Fibroblast of peridontal ligament (primary cell): ENCODE measurements at regions not wholly inside any gene's neighbourhood (a gene's known extent, or its start where the extent isn't known, plus 50 kb on each side); places are given as distances from the start of the nearest gene placed in this dataset.

Experiments used
- DNase-seq: peaks from one replicate; pipeline ENCODE4 v3.0.0-alpha.2; 2010; ENCODE audit errors: extremely low read depth

DNA sequence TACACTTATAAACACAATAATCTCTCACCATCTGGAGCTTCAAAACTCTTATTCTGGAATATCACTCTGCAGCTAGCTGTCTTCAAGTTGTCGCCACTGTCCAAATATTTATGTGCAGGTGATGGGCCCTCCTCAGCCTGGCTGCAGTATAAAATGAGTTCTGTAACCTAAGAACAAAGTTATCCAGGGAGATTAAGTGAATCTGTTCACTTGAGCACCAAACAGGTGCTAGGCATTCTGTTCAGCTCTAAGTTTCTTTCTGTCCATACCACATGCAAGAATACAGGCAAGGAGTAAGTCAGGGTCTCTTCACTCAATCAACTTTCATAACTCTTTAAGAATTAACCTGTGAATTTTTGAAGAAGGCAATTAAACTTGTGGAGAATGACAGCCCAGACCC, 344.1 kb downstream of the PLK2 start:
- DNase-seq: no peak

DNA sequence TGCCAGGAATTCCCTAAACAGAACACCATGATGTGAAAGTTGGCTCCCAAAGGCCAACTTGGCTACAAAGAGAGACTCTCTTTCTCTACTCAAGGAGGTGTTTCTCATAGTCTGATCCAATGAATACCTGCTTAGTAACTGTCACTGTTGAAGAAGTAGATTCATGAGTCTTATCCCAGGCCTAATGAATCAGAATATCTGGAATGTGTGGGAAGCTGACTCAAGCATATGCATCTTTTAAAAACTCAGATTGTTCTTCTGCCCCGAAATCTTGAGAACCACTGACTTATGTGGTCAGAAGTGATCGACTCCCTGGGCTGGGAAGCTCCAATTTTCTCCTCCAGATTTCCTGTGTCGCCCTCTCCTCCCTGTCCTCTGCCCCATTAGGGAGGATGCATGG, 345.6 kb downstream of the PLK2 start:
- DNase-seq: peak; percentile 52

DNA sequence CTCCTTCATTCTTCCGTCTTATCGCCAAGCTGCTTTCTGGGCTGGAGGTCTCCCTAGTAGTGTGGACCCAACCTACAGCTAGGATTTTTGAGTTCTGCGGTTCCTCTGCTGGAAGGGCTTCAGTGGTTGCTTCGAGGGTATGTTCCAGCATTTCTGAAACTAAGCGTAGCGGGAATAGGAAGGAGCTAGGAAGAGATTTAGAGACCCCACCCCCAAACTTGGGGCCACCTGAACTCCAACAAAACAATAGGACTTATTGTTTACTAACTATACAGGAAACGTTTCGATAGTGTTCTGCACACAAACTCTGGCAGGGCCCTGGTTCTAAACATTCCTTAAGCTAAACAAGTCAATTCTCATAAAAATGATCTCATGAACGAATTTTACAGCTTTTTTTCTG, 346.7 kb downstream of the PLK2 start:
- no peak for DNase-seq

DNA sequence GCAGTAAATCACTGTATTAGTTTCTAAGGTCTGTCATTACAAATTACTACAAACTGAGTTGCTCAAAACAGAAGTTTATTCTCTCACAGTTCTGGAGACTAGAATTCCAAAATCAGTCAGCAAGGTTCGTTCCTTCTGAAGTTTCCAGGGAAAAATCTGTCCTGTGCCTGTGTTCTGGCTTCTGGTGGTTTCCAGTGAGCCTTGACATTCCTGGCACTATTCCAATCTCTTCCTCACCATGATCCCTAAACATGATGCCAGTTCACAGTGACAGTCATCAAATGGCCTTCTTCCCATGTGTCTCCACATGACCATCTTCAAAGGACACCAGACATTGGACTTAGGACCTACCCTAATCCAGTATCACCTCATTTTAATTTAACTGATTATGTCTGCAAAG, 351.4 kb downstream of the PLK2 start:
- DNase-seq: no peak

DNA sequence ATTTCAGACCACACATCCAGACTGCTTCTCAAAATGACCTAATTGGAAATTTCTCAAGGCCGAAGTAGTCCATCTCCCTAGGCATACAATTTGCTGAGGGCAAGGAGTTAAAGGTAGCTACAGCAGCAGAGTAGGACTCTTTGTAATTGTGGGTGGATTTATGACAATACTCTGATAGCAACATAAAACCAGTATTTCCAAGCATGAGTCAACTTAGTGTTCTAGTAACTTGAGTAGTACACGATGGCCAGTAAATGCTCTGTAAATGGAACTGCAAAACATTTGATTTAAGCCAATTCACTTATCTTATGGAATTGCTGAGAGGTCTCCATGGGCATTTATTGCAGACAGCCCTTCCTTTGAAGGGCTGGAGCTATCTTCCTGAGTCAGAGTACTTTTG, 352.2 kb downstream of the PLK2 start:
- peak; percentile 29 for DNase-seq

DNA sequence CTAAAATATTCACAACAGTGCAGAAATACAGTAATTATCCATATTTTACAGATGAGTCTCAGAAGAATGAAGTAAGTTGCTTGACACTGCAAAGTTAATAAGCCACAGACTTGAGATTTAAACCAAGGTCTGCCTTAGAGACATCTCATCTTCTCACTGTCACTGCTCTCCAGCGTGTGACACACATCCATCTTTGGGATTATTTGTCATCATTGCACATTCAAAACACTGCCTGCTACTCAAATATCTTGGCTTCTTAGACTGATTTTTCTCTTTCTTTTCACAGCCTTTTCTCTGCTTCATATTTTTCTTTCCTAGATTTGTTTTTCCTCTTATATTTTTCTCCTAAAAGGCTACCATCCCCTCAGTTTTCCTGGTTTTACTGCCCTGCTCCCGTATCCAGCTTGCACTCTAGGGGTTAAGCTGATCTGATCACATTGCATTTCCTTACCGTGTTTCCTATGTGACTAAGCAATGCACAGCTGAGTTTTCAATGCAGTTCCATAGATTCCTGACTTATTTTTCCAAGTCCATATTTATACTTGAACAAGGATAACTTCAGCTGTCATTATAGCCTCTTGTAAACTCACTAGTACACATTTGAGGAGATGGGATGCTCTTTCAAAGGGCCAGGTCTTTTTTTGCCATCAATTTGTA, 353.0 kb downstream of the PLK2 start:
- no peak for DNase-seq

DNA sequence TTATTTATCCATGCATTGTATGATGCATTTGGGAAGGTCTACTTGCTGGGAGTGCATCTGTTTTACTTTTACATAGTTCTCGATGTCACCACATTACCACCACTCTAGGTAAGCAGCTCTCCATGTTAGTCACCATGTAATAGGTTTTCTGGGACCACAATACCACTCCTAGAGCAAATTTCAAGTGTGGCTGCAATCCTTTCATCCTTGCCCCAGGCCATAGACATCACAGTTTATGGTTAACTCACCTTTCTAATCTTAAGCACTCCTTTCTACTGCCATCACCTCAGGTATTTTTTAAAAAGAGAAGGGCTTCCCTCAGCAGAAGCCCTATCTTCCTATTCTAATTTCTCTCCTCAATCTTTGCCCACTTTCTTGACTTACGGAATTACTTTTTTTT, 354.1 kb downstream of the PLK2 start:
- DNase-seq: no peak

DNA sequence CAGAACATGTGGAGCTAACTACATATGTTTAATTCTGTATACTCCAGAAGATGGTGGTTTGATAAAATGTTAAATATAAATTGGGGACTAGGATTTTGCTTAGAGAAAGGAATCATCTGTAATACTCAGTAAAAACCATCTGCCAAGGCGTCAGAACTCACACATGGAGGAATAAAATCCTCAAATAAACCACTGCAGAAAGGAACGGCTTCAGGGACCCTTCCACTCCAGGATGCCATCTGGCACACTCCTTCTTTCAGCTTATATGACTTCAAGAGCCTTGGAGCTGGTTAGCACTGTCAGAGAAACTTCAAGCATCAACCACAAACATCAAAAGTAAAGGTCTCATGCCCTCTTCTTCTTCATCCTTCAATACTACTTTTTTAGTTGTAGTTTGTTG, 360.6 kb downstream of the PLK2 start:
- DNase-seq: no peak

DNA sequence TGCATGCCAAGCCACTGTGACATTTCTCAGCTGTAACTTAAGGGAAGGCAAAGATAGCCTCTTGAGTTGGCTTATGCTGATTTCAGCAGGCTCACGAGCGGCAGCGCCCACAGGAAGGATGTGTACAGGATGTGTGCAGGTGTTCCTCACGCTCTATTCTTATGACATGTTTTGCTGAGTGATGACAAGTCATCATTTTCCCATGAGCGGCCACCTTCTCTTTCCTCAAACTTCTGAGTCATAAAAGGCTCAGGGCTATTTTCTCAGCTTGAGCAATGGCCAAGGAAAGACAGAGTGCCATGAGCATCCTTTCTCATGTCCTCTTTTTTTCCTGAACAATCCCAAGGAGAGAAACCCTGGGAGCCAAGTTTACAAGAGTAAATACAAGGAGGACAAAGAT, 365.9 kb downstream of the PLK2 start:
- no peak for DNase-seq

DNA sequence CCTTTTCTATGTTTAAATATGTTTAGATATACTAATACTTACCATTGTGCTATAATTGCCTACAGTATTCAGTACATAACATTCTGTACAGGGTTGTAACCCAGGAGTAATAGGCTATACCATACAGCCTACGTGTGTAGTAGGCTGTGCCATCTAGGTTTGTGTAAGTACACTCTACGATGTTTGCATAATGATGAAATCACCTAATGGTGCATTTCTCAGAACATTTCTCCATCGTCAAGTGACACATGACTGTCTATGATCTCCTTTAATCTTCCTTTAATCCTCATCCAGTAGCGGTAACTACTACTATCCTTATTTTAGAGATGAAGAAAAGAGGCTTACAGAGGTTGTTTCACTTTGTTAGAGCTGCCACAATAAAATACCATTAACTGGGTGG, 369.2 kb downstream of the PLK2 start:
- DNase-seq: no peak

DNA sequence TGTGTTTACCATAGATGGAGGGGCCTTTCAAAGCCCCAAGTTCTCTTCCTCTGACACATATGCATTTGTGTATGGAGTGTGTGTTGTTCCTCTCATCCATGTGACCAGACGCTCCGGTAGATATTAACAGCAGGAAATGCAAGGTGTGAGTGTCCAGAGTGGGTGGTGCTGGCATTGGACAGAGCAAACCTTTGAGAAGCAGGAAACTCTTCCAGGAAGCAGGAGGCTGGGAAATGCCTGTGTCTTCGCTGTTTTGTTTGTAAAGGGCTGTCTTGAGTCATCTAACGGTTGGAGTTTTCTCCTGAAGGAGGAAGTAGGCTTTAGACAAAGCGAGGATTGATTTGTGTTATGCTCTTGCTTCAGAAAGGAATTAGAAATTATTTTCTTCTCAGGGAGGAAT, 370.9 kb downstream of the PLK2 start:
- no peak for DNase-seq

DNA sequence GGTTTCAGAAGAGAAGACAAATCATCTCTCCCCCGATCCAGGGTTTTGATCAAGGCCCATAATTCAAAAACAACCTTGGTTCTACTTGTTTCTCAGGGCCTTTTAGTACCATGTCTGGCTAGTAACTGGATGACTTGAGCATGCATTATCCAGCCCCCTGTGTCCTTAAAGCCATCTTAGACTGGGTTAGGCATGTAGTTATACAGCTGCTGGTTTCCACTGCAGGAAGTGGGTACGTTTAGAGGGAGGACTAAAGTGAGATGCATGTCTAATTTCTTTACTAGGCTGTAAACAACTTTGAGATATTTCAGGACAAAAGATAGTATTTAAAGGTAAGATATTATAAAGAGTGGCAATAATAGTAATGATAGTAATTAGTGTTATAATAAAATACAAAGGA, 372.0 kb downstream of the PLK2 start:
- DNase-seq: no peak

DNA sequence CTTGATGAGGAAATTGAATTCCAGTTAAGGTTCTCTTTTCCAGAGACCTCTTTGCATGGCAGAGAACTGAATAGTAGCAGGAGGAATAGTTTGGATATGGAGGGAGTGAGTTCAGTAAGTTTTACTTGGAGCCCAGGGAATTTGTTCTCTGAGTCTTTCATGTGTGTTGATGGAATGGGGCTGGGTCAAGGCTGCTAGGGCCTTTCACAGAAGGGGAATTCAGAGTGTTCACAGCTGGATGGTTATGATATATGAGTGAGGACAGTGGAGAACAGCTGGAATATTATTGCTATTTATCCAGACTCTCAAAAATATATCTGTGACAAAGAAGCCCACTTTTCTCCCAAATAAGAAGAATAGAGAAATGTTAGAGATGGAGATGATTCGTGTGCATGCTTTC, 372.8 kb downstream of the PLK2 start:
- DNase-seq: no peak

DNA sequence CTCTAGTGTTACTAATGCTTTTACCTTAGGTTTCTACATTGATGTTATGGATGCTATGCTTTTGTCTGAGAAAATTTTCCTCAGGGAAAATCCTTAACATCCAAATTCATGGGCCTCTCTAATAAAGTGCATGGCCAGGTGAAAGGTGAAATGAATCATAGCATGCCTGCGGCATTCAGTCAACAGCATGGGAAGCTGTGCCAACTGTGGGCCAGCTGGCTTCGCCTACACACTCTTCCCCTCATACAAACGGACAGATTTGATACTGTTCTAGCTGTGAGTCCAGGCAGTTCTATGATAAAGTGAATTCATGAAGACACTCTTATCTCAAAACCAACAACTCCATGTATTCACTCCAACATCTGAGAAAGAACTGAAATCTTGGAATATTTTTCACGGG, 374.1 kb downstream of the PLK2 start:
- DNase-seq: no peak

DNA sequence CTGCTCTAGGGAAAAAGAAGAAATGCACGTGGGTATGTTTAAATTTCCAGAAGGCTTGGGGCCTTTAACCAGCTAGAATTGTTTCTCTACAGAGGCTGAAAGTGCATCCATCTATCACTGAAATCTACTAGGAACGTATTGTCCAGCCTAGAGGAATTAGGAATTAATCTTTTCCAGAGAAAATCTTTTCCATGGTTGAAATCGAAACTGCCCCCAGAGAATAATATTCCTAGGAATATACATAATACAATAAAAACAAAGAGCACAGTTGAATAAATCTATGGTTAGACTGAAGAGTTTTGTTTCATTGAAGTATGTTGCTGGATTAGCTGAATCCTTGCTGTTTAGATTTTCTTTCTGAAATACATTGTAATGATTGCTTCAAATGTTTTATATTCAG, 378.5 kb downstream of the PLK2 start:
- peak; percentile 7 for DNase-seq

DNA sequence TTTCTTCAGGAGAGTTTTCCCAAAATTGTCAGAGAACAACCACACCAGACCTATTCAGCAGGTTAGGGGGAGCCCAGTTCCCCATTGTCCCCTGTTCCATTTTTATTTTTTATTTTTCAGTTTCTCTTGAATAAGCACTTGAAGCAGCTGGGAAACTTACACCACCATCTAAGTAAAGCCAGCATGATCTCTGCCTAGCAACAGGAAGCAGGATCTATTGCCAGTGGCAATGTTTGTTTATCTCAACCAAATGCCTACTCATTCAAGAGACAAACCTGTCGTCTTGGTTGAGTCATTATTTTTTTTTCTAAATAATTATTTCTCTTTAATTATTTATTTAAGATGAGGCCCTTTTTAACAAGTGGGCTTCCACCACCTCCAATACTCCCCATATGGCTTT, 379.3 kb downstream of the PLK2 start:
- peak; percentile 38 for DNase-seq

DNA sequence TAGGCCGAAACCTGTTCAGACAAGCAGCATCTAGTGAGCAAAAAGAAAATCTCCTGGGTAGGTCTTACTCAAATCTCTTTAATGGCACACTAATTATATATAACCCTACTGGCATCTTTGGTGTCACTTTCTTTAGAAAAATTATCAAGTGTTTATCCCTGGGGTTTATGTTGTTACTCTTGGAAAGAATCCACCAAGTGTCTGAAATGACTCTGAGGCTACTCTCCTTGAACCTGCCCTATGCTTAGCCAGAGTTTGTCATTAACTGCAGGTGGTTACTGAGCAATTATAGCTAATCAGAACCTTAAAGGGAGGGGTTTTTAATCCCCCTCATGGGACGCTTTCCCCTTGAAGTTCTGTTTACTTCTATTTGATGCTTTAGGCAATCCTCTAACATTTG, 381.9 kb downstream of the PLK2 start:
- no peak for DNase-seq

DNA sequence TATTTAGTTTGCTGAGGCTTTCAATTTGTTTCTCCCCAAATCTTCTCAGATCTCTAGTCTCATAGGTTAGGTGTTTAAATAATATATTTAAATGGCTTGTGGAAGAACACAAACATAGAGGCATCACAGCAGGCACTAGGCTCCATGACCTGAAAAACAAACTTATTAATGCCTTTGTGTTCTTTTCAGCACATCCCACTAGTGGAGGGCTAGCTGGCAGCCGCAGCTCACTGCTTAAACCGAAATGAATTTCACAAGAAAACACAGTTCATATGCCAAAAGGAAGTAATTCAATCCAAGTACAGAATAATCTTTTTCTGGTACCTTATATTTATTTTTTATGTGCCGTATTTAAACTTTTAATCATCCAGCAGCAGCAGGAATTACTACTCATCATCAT, 382.5 kb downstream of the PLK2 start:
- peak; percentile 38 for DNase-seq

DNA sequence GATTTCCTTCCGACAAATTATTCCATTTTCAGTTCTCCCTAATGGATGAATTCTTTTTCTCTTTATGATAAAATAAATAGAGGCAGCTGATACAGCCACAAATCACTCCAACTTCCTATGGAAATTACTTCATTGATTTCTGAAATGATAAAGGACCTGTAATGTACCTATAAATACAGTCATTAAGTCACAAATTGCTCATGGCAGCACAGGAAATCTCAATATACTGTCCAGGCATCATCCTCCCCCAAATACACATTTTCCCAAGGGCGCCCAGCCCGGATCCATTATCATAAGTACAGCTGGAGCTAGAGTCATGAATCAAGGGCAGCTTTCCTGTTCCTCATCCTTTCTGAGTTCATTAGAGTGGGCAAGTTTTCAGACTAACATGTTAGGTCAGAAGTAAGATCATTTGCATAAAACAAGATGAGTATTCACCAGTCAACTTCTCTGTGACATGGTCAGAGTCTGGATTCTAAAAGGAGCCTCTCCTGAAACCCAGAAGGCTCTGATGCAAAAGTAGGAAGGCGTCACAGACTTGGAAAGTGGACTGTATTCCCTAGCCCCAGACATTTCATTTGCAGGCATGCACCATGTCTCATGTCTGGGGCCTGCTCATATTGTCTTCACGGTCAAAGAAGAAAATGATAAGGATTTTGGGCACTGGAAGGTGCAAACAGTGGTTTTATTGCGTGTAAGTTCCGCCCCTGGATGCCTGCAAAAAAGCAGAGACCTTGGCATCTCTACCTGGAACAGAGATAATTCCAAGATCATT, 383.2 kb downstream of the PLK2 start:
- no peak for DNase-seq

DNA sequence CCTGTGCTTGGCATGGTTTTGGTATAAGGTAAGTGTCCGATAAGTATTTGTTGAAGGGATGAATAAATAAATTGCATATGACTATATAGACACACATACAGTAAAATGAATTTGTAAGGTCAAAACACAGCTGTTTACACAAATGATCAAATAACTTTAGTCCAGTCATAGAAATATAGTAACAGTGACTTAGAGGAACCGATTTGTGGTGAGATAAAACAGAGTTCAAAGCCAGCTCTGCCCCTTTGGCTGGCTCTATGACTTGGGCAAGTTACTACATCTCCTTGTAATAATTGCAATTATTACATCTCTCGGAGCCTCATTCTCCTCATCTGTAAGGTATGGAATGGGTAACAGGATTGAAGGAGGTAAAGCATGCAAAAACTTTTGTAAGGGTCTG, 384.0 kb downstream of the PLK2 start:
- no peak for DNase-seq

DNA sequence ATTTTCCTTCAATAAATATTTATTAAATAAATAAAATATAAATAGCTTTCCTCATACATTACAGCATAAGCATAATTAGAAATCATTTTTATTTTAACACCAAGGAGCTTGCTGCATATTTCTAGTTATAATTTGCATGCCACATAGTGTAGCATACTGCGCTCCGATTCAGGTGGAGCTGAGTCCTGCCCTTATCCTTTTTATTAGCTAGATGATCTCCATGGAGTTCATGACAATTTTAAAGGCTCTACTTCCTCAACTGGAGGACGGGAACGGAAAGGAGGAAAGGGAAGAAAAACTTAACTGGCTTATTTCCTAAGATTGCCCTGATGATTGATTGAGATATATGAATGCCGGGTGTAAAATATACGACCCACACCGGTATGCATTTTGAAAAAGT, 385.2 kb downstream of the PLK2 start:
- DNase-seq: no peak

DNA sequence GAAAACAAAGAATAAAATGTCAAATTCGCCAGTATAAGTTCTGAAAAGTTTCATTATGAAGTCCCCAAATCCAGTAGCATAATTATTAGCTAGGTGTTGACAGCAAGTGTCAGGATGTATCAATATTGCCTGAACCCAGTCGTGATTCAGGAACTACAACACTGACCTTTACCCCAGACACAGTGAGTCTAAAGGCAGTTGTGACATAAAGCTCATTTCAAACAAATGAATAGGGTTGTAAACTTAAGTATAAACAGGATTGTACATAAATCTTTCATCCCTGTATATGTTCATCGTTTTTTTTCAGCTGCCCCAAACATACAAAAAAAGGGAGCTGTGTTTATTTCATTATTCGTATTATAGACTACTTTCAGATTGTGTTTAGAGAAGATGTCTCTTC, 385.7 kb downstream of the PLK2 start:
- DNase-seq: no peak

DNA sequence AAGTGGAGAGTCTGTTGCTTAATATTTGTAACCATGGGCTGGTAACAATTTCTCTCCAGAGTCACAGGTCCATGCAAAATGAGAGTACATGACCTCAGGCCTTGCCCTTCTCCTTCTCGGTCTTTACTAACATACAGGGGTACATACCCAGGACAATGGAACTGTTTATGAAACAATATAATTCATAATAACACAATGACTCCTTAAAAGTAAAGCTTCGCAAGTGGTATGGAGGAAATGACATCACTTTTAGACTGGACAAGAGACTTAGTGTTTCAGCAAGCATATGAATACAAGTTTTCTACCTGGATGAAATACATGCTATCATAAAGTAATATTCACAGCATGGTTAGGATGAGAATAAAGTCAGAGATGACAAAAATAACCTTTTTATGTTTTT, 386.6 kb downstream of the PLK2 start:
- DNase-seq: no peak
